PC-9 (cell line): ENCODE measurements at regions not wholly inside any gene's neighbourhood (a gene's known extent, or its start where the extent isn't known, plus 50 kb on each side); places are given as distances from the start of the nearest gene placed in this dataset.

Source experiments
- BruUV-seq: library from RNA; stranded (reverse); fragments of 400-500 nt; replicated peaks from 2 replicates; lab custom pipeline; 2021; lab: Mats Ljungman, UMichigan
- CTCF ChIA-PET: fragments of 300-600 bp; sonication (Branson Sonifier 250); formaldehyde crosslinking; loops from one replicate; lab custom pipeline; 2022; ENCODE audit warnings: antibody characterized with exemption; lab: Charles Lee
- POLR2A ChIA-PET: fragments of 300-600 bp; sonication (Branson Sonifier 250); formaldehyde crosslinking; loops from one replicate; lab custom pipeline; 2022; ENCODE audit warnings: antibody characterized with exemption; ENCODE audit not compliant: unreplicated experiment; lab: Charles Lee
- DNase-seq, 2 experiments: peaks; one replicate each; pipeline versions ENCODE4 v3.0.0 to v3.0.0-alpha.2; 2015 to 2022; ENCODE audit warnings: mixed read lengths in 1 of 2
- H2AFZ ChIP-seq: fragments of 200-600 bp; sonication (generic); 2 replicates; pipeline ENCODE4 v1.8.1; 2017; ENCODE audit warnings: antibody characterized with exemption
- H3F3A ChIP-seq: fragments of 200-600 bp; sonication (generic); 2 replicates; pipeline ENCODE4 v1.8.1; 2017; ENCODE audit warnings: antibody characterized with exemption, mild to moderate bottlenecking, low read depth; ENCODE audit not compliant: insufficient read depth
- H3K27ac ChIP-seq: fragments of 200-600 bp; sonication (generic); 2 replicates; pipeline ENCODE4 v1.6.1; 2016; ENCODE audit warnings: mixed run types
- H3K27me3 ChIP-seq: fragments of 200-600 bp; sonication (generic); 2 replicates; pipeline ENCODE4 v1.6.1; 2016; ENCODE audit warnings: low read depth, mixed run types; ENCODE audit not compliant: insufficient read depth
- H3K36me3 ChIP-seq: fragments of 200-600 bp; sonication (generic); 2 replicates; pipeline ENCODE4 v1.6.1; 2016; ENCODE audit warnings: low read depth, mixed run types
- H3K4me1 ChIP-seq: fragments of 200-600 bp; sonication (generic); replicated peaks from 2 replicates; pipeline ENCODE4 v1.6.1; 2016; ENCODE audit warnings: mixed run types; ENCODE audit not compliant: insufficient read depth
- H3K4me2 ChIP-seq: fragments of 200-600 bp; sonication (generic); 2 replicates; pipeline ENCODE4 v1.6.1; 2017; ENCODE audit warnings: mixed run types
- H3K4me3 ChIP-seq: fragments of 200-600 bp; sonication (generic); 2 replicates; pipeline ENCODE4 v1.6.1; 2016; ENCODE audit warnings: mixed run types
- H3K79me2 ChIP-seq: fragments of 200-600 bp; sonication (generic); 2 replicates; pipeline ENCODE4 v1.6.1; 2017; ENCODE audit warnings: low read depth, mixed run types
- H3K9me2 ChIP-seq: fragments of 200-600 bp; sonication (generic); 2 replicates; pipeline ENCODE4 v1.8.1; 2017; ENCODE audit warnings: mild to moderate bottlenecking; ENCODE audit not compliant: insufficient read depth
- H3K9me3 ChIP-seq: fragments of 200-600 bp; sonication (generic); 2 replicates; pipeline ENCODE4 v1.8.1; 2016; ENCODE audit warnings: low read depth; ENCODE audit not compliant: insufficient read depth
- H4K20me1 ChIP-seq: fragments of 200-600 bp; sonication (generic); 2 replicates; pipeline ENCODE4 v1.8.1; 2017; ENCODE audit not compliant: insufficient read depth
- CTCF ChIP-seq: fragments of 200-600 bp; sonication (generic); conservative IDR thresholded peaks from 2 replicates; pipeline ENCODE4 v1.6.1; 2017; ENCODE audit warnings: mixed run types, antibody characterized with exemption, mild to moderate bottlenecking, moderate library complexity
- EZH2 ChIP-seq: fragments of 200-600 bp; sonication (generic); IDR thresholded peaks from 2 replicates; pipeline ENCODE4 v1.8.0; 2017; ENCODE audit warnings: antibody characterized with exemption, low read depth
- intact Hi-C: fragments of 100-400 bp; cut with micrococcal nuclease; formaldehyde crosslinking; loops from one replicate; pipeline ENCODE4 v1.10.0; 2022; ENCODE audit not compliant: unreplicated experiment

GRCh38 chr14:30223385-30223785 is 295.7 kb upstream of the PRKD1 start:
- H4K20me1 ChIP-seq: no peaks in the 10 kb centered on the region
- H3F3A ChIP-seq: peaks cover 23% of the 10 kb centered on the region
- peak; percentile 82 to 93 for DNase-seq
- H3K79me2 ChIP-seq: no peaks in the 10 kb centered on the region
- no peaks in the 10 kb centered on the region for H3K27me3 ChIP-seq
- peaks cover 50% of the 10 kb centered on the region for H3K4me1 ChIP-seq
- intact Hi-C loops: loop anchor here (10.0 kb wide), 1 partner anchor 1559 kb away; no protein-coding TSS in a partner anchor
- CTCF ChIA-PET: interaction anchor here (1.3 to 1.5 kb wide), 2 partner anchors 9 to 47 kb away, joined by 6 to 9 read pairs; no protein-coding TSS in a partner anchor
- BruUV-seq: no TSS peak
- POLR2A ChIA-PET: interaction anchor here (0.6 to 0.7 kb wide), 2 partner anchors 14 to 1120 kb away, joined by 4 read pairs; no protein-coding TSS in a partner anchor
- peak overlapping the region; percentile 62 for H3K4me2 ChIP-seq
- no peaks in the 10 kb centered on the region for H3K36me3 ChIP-seq
- no peak overlapping the region for H3K4me3 ChIP-seq
- no peaks in the 10 kb centered on the region; the same call in 1 of the 2 replicates for H3K9me2 ChIP-seq
- H3K27ac ChIP-seq: peak overlapping the region; percentile 76
- TF ChIP-seq EZH2 (no peak), CTCF (no peak)
- no peak overlapping the region for H2AFZ ChIP-seq
- no peaks in the 10 kb centered on the region for H3K9me3 ChIP-seq

- Histone ChIP-seq H3K27me3 (no peaks in the 10 kb centered on the region), H3K4me2 (peak overlapping the region; percentile 62), H2AFZ (no peak overlapping the region), H3K4me3 (no peak overlapping the region), H3K27ac (peak overlapping the region; percentile 76), H3K4me1 (peaks cover 52% of the 10 kb centered on the region), H3F3A (peaks cover 23% of the 10 kb centered on the region), H4K20me1 (no peaks in the 10 kb centered on the region), H3K79me2 (no peaks in the 10 kb centered on the region), H3K9me3 (no peaks in the 10 kb centered on the region), H3K9me2 (no peaks in the 10 kb centered on the region; the same call in 1 of the 2 replicates), H3K36me3 (no peaks in the 10 kb centered on the region)
- TF ChIP-seq EZH2 (no peak), CTCF (no peak)
- ChIA-PET CTCF (interaction anchor here (1.3 to 1.5 kb wide), 2 partner anchors 10 to 47 kb away, joined by 6 to 9 read pairs; no protein-coding TSS in a partner anchor), POLR2A (no interaction called here)
- no TSS peak for BruUV-seq
- intact Hi-C loops: loop anchor here (10.0 kb wide), 1 partner anchor 1559 kb away; no protein-coding TSS in a partner anchor
- peak; percentile 52 to 63 for DNase-seq
Measured at GRCh38 chr14:30223966-30224365, 296.3 kb upstream of the PRKD1 start.

- no peaks in the 10 kb centered on the region for H3K36me3 ChIP-seq
- no peaks in the 10 kb centered on the region for H3K27me3 ChIP-seq
- no peak overlapping the region for H3K4me3 ChIP-seq
- peaks cover 23% of the 10 kb centered on the region for H3F3A ChIP-seq
- BruUV-seq: no TSS peak
- intact Hi-C loops: loop anchor here (10.0 kb wide), 1 partner anchor 1560 kb away; no protein-coding TSS in a partner anchor
- ChIA-PET CTCF (no interaction called here), POLR2A (no interaction called here)
- DNase-seq: no peak
- H3K9me2 ChIP-seq: no peaks in the 10 kb centered on the region
- H3K4me2 ChIP-seq: peak overlapping the region; percentile 62; the same call in 1 of the 2 replicates
- no peaks in the 10 kb centered on the region for H4K20me1 ChIP-seq
- peaks cover 52% of the 10 kb centered on the region for H3K4me1 ChIP-seq
- H3K9me3 ChIP-seq: no peaks in the 10 kb centered on the region
- H3K27ac ChIP-seq: peak overlapping the region; percentile 76; the same call in 1 of the 2 replicates
- no peaks in the 10 kb centered on the region for H3K79me2 ChIP-seq
- H2AFZ ChIP-seq: no peak overlapping the region
- TF ChIP-seq CTCF: no peak
- TF ChIP-seq EZH2: no peak
Measured at GRCh38 chr14:30225176-30225575, 297.5 kb upstream of the PRKD1 start.
